Activated T-cell treated with anti-CD3 and anti-CD28 coated beads, Interleukin-2, amount 50 U/mL, for 48 hours (primary cell): ENCODE measurements at regions not wholly inside any gene's neighbourhood (a gene's known extent, or its start where the extent isn't known, plus 50 kb on each side); places are given as distances from the start of the nearest gene placed in this dataset.

Source experiments
- DNase-seq, 2 experiments: peaks; one replicate each; pipeline ENCODE4 v3.0.0-alpha.2; 2020

DNA sequence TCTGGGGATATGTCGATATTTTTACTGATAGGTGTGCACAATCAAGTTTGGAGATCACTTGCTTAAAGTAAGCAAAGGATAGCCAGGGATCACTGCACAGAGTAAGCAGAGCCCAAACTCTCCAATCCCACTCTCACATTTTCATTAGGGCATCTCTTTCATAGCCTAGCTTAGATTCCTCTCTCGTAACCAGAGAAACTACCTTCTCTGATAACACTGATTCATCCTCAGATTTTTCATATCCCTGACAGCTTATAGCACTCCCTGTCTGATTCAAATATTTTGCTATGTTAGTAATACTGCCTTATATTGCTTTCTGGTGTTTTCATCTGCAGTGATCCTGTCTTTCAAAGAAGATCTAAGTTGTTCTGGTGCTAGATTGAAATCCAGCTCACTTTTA lies 123.7 kb downstream of the CBLL2 start:
- DNase-seq, result no peak

DNA sequence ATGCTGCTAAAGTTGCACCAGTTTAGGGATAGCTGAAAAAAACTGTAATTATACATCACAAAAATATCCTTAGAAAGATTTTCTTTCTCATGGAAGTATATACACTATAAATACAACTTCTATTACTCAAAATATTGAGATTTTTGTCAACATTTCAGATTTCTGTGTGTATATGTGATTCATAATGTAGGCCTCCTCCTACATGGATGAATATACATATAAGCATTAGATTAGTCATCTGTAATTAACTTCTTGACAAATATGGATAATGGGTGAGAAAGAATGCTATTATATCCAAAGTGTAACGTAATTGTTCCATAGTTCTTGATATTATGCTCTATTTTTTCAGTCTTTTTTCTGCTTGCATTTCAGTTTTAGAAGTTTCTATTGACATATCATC lies 124.9 kb downstream of the CBLL2 start:
- no peak for DNase-seq

DNA sequence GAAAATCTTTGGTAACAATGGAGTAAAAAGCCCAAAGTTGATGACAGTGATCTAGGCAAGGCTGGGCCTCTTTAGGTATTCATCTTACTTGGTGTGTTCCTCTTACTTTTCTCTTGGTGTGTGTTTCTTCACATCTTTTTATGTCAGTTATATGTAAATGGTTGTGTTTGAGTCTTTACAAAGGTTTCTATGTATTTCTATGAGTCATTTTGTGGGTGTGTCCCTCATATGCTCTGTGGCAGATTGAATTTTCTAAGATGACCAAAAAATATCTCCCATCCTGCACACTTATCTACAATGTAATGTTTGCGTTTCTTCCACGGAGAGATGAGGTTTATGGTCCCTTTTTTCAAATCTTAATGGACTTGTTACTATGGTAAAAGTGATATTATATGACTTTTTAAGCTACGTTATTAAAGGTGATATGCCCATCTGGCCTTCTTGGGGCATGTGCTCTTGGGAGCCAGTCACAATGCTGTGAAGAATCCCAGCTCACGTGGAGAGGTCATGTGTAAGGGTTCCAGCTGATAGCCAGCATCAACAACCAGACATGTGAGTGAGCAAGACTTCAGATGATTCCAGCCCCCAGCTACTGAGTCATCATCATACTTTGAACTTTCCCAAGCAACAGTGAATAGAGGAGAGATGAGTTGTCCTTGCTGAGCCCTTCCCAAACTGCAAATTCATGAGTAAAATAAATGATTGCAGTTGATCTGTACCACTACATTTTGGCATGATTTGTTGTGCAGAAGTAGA lies 126.9 kb downstream of the CBLL2 start:
- no peak for DNase-seq

DNA sequence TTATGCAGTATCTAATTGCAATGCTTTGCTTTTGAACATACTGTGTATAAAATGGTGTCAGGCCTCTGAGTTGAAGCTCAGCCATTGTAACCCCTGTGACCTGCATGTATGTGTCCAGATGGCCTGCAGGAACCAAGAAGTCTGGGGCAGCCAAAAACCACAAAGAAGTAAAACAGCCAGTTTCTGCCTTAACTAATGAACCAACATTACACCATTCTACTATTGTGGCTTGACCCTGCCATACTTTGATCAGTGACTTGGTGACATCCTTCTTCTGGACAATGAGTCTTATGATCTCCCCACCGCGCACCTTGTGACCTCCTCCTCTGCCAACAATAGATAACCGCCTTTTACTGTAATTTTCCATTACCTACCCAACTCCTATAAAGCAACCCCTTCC lies 131.6 kb downstream of the CBLL2 start:
- DNase-seq, result no peak

DNA sequence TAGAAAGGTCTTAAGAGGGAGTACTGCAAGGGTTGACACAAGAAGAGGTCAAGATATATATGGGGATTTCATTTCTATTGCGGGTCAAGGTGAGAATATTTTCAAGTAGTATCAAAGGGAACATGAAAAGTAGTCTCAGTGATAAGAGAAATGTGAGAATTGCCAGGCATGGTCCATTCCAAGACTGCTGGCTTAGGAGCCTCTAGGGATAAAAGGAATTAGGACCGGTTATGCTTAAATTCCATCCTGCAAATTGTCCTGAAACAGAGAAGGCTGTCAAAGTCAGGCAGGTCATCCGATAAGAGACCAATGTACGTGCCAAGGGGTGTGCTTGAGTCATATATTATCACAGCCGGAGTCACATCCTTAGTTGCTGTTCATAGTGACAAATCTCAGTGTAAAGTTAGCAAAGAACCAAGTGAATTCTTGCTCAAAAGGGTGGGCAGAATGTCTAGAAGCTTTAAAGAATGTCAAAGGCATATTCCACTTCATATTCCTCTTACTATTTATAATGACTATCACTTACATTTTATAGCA lies 133.6 kb downstream of the CBLL2 start:
- DNase-seq, result no peak

DNA sequence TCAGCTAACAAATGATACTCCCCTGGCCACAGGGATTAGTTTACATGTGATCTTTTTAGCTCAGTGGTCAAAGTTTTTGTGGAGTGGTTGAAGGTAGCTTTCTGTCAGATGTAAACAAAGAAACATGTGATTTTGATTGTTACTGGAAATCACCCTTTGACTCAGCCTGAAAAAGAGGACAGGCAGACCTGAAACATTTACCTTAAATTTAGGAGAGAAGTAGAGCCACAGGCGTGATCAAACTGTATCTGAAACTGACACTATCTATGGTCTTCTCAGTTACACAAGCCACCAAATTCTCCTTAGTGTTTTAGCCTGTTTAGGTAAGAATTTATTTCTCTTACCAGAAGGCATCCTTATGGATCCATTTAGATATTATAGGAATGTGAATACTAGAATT lies 136.7 kb downstream of the CBLL2 start:
- no peak for DNase-seq

DNA sequence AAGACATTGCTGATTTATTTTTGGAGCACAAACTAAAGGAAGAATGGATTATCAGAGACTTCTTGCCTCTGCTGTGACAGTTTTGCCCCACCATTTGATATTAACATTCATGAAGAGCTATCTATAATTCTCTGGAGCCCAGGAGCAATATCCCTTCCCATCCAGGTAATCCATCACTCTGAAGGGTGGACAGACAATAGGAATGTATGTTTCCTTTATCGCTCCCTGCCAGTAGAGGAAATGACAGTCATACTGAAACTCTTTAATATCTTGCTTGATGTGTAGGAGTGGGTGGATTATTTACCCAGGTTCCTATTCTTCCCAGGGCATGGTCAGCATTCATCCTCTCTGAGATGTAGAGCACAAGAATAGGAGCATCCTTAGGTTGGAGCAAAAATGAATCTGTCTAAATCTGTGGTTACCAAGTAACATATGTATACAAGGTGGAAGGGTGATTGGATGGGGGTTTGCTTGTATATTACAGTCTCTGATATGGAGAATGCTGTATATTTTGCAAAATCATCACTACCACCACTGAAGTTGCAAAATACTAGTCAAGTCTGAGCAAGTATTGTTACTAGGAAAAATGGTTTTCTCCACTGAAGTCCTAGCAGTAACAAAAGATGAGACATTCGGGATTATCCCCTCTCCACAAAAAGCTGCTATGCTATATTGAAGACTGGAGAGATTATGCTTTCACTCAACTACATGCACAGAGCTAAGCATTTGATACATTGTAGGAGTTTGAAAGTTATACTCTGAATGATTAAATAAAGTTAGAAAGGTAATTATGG lies 151.6 kb downstream of the CBLL2 start:
- no peak for DNase-seq

DNA sequence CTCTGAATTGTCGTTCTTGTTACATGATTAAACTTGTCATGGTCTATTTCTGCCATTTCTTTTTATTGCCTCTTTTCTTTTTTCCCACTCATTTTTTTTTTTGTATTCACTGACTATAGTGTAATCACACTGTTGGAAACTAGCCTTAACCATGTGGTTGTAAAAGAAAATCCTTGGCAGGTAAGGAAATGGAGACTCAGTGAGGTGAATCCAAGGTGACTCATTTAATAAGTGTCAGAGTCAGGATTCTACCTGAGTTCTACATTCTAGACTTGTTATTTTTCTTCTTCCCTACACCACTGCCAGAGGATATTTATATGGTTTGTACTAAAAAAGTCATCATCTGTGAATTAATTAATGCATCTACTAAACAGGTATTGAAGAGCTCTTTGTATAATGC lies 152.2 kb downstream of the CBLL2 start:
- DNase-seq, result no peak

DNA sequence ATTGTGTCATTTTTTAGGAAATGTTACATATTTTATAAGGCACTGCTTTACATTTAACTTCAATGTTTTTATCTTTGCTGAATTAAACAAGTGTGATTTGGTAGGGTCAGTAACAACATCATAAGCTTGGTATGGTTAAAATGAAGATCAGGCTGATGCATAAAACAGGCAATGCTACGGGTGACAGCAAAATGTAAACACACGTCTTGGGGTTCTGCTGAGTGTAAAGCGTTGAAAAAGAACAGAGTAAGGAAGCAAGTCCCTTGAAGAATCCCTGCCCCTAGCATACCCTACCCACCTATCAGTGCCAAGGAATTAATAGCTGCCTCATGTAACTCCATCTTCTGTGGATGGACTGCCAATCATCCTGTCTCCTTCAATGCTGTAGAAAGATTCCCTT lies 157.0 kb downstream of the CBLL2 start:
- DNase-seq, result no peak

DNA sequence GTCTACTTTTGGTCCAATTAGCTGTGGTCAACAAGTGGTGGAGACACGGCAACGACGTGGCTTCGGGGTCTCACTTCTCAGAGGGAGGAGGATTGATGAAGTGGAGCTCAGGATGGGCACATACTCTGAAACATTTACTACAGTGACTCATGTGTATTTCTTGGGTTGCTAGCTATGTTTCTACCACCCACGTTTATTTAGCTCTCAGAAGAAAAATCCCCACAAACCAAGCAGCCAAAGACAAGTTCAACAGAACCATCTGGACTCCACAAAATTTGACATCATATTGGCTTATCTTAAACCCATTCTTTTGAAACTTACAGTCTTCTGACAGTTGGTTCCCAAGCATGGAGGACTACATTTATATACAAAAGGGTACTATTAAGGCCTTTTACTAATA lies 158.0 kb downstream of the CBLL2 start:
- no peak for DNase-seq

DNA sequence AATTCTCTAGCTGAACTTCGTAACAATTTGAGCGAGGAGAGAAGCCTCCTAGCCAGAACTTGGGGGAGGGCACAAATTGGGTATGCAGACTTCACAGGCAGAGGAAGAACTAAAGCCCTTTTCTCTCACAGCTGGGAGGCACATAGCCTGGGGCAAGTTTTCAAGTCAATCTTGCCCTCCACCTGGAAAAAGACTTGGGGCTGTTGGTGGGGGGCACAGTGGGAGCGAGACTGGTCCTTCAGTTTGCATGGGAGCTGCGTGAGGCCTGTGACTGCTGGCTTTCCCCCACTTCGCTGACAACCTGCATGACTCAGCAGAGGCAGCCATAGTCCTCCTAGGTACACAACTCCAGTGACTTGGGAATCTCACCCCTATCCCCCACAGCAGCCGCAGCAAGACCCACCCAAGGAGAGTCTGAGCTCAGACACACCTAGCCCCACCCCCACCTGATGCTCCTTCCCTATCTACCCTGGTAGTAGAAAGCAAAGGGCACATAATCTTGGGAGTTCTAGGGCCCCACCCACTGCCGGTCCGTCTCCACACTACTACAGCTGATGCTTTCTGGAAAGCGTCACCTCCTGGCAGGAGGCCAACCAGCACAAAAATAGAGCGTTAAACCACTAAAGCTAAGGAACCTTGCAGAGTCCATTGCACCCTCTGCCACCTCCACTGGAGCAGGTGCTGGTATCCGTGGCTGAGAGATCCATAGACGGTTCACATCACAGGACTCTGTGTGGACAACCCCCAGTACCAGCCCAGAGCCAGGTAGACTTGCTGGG lies 160.8 kb downstream of the CBLL2 start:
- no peak for DNase-seq

DNA sequence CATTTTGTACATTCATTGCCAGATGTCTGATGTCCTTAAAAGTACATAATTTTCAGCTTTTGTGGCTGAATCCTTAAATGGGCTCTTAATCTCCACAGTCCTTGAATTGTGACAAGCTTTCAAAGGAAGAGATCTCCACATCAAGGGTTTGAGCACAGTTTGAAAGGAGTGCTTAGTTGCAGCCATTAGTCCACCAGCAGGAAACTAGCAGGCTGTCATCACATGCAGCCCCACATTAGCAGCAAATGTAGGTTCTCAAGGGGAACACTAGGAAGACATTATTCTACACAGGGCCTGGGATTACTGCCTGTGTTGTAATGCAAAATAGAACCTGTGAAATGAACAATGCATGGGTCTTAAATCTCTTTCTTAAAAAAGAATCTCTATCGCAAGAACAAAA lies 173.2 kb downstream of the CBLL2 start:
- DNase-seq, result no peak

DNA sequence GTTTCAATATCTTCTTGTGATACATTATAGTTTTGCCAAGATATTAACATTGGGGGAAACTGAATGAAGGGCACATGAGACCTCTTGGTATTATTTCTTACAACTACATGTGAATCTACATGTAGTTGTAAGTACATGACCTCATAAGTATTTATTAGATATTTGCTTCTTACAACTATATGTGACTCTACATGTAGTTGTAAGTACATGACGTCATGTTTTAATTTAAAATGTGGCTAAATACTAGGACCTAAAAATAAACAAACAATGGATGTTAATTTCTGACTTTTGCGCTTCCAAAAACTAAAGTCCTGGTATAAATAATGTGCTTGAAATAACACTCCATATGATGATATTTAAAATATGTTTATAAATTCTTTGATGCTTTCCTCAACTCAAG lies 190.2 kb downstream of the CBLL2 start:
- DNase-seq, result no peak

DNA sequence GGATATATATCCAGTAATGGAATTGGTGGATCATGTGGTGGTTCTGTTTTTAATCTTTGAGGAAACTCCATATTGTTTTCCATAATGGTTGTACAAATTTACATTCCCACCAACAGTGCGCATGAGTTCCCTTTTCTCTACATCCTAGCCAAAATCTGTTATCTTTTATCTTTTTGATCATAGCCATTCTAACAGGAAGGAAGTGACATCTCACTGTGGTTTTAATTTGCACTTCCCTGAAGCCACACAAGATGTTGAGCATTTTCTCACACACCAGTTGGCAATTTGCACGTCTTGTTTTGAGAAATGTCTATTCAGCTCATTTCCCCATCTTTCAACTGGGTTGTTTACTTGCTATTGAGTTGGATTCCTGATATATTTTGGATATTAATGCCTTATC lies 194.9 kb downstream of the CBLL2 start:
- DNase-seq, result no peak

DNA sequence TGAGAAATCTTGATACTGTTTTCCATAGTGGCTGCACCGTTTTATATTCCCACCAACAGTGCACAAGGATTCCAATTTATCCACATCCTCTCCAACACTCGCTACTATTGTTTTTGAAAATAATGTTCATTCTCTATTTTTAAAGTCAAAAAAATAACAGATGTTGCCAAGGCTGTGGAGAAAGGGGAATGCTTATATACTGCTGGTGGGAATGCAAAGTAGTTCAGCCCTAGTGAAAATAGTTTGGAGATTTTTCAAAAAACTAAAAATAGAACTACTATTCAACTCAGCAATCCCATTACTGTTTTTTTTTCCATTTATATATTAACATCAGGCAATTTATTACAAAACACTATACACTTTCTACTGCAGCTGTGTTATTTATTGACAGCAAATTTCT lies 208.7 kb downstream of the CBLL2 start:
- DNase-seq, result no peak

DNA sequence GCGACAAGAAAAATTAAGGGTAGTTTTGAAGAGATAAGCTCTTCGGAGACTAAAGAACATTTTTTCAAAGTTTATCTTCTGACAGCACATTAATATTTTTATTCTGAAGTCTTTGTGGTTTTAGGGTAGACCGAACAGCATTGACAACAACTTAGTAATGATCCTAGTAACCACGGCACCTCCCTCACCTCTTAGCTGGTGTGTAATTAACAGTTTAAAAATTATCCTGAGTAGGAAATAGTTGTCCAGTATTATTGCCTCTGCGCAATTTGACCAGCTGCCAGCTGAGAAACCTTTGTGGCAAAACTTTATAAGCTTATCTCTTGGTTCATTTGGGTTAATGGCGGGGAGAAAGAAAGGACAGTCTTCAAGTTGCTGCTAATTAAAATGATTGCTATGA lies 213.6 kb downstream of the CBLL2 start:
- DNase-seq, result no peak

DNA sequence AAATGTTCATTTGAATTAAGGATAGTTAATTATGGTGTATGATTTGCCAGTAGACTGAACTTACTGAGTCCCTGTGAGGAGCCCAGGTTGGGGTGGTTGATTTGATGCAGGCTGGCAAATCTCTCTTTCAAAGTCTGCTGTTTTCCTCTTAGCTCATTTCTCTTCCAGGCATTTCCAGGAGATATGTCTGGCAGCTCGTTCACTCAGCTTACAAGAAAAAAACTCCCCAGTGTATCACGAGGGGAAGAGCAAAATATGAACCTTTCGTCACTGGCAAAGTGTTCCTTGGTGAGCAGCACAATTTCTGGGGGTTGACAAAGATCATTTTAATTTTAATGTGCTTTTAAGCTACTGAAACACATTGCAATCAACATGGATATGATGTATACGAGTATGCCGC lies 244.2 kb downstream of the CBLL2 start:
- DNase-seq, result no peak

DNA sequence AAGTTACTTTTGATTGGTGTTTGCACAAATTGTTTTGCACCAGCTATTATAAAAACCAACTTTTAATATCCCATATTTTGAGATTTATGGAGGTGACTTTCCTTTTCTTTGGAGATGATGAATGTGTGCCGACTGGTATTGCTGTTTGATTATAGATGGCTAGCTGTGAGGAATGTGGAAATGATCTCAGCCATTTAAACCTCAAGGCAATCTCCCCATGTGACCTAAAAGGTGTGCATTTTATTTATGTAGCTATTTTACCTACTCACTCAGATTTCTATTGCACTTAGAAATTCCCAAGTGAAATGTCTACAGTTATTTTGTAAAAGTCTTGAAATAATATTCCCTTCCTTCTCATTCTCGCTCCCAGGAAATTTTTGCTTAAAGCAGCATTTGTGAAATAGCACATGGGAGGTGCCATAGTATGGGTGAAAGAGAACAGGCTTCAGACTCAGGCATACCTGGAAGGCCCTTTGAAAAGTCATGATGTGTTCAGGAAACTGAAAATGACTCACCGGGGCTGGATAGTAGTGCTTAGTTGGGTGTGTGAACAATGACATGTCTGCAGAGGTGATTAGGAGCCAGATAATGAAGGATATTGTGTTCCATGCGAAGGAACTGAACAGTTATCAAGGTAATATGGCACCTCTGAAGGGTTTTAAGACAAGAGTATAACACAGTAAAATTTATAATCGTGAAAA lies 247.6 kb downstream of the CBLL2 start:
- DNase-seq, result no peak

DNA sequence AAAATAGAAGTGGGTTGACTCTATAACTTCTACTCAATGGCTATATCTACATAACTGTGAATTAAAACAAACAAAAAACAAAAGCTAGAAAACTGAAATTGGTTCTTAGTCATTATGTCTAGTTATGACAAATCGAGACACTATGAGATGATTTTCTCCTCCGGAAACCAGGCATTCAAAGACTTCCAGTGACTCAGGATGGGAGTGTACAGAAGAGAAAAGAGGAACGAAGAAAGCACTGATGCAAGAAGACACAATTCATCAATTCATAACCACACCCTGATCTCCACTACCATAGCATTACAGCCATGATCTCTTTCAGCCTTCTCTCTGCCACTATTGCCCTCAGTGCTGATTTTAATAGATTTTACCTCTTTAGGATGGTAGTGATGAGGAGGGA lies 253.6 kb downstream of the CBLL2 start:
- no peak for DNase-seq

DNA sequence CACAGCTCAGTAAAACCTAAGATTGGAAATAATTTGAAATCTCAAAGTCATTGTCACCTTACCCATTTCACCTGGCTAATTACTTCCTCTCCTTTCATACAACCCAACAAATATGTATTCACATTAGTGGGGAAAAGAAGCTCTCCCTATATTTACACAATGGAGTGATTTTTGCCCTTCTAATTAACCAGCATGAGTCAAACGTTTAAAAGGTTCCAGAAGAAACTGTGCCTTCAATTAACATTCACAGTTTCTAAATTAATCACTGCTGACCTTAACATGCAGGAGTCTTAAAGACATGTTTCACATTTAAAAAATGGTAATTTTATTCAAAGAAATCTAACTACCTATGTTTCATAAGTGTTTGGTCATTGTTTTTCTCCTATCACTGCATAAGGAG lies 254.6 kb downstream of the CBLL2 start:
- no peak for DNase-seq

DNA sequence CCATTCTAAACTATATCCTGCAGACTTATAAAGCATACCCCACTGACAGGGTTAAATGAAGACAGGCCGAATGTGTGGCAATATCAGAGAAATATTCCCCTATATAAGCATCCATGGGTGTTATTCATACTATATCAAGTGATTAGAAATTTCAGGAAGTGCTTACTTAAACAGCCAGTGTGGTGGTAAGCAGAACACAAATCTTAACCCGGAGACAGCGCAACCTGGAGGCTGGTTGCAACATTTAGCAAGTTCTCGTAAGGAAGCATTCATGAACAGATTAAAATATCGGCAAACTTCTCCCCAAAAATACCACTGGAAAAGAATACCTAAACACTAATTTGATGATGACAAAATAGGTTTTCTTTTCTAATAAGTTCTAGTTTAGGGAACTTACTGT lies 261.2 kb downstream of the CBLL2 start:
- DNase-seq, result no peak

DNA sequence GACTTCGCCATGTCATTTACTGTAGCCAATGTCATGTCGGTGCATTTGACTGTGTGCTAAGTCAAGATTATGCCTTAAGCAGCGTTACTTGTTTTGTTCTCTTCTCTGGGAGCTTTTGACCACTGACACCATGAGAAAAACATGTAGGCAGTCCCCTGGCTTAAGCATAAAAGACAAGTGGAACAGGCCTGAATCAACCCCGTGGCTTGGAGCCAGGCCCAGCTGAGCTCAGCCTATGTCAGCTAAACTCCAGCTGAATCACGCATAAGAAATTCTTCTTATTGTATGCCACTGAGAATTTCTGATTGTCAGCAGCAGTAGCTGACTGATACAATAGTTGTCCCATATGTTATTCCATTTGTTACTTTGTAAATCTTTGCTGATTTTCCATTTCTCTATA lies 261.9 kb downstream of the CBLL2 start:
- DNase-seq, result no peak

DNA sequence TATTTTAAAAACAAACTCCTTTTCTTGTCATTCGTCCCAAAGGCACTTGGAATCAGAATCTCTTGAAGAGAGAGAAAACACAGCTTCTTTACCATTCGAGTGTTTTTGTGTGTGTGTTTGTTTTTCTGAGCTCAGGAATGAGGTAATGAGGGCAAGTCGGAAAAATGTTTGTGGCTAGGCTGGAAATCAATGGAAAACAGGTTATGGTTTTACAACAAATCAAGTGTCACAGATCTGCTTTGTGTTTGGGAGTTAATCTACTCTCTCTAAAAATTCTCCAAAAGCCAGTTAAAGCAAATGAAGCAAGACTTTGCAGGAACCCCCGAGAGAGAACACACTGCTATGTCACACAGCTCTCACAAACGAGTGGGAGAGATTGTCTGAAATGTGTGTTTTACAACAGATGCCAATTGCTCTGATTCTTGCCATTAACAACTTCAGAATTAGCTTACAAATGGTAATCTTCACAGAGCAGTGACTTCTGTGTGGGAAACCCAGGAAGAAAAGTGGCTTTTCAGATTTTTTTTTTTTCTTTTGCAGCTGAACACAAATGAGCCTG lies 264.1 kb downstream of the CBLL2 start:
- DNase-seq, result no peak
